ENCODE measurements at regions not wholly inside any gene's neighbourhood (a gene's known extent, or its start where the extent isn't known, plus 50 kb on each side); places are given as distances from the start of the nearest gene placed in this dataset.

GRCh38 chr2:133768256-133768655 lies 200.0 kb upstream of the NCKAP5 start:
- TF ChIP-seq CTCF (IDR thresholded peaks at IDR 0.05) (no peak), ZFX (IDR thresholded peaks at IDR 0.05; ENCODE audit: borderline replicate concordance) (no peak)

Data from 22Rv1 (cell line).